ENCODE measurements at regions not wholly inside any gene's neighbourhood (a gene's known extent, or its start where the extent isn't known, plus 50 kb on each side); places are given as distances from the start of the nearest gene placed in this dataset.

GRCh38 chr4:37124800-37125199 lies 119.7 kb upstream of the NWD2 start:
- Histone ChIP-seq H3K36me3 (ENCODE audit: insufficient read depth, low read length) (no peaks in the 10 kb centered on the region), H2AFZ (ENCODE audit: low read length) (no peak overlapping the region), H3K9ac (ENCODE audit: low read length) (no peak overlapping the region)

GRCh38 chr4:37126051-37126450 lies 118.5 kb upstream of the NWD2 start:
- H3K79me2 ChIP-seq (ENCODE audit: insufficient read depth, low read length) = no peaks in the 10 kb centered on the region
- no peak overlapping the region for H3K4me2 ChIP-seq (ENCODE audit: low read length)
- H3K27ac ChIP-seq (ENCODE audit: low read depth, low read length, poor library complexity, severe bottlenecking) = no peak overlapping the region
- no peaks in the 10 kb centered on the region for H3F3A ChIP-seq (ENCODE audit: insufficient read depth, low read length)
- H2AFZ ChIP-seq (ENCODE audit: low read length) = no peak overlapping the region
- H3K36me3 ChIP-seq (ENCODE audit: insufficient read depth, low read length) = no peaks in the 10 kb centered on the region
- no peak overlapping the region for H3K4me3 ChIP-seq (ENCODE audit: low read depth, low read length, poor library complexity, severe bottlenecking)
- H3K9me2 ChIP-seq (ENCODE audit: low read depth, low read length) = no peaks in the 10 kb centered on the region
- H3K9me3 ChIP-seq (ENCODE audit: low read length) = no peaks in the 10 kb centered on the region
- no peaks in the 10 kb centered on the region for H4K20me1 ChIP-seq (ENCODE audit: insufficient read depth, low read length)
- no peaks in the 10 kb centered on the region for H3K27me3 ChIP-seq (ENCODE audit: insufficient read depth, low read length)
- H3K9ac ChIP-seq (ENCODE audit: low read length) = no peak overlapping the region
- no peaks in the 10 kb centered on the region for H3K4me1 ChIP-seq (ENCODE audit: insufficient read depth, low read length, severe bottlenecking)
- TF ChIP-seq CTCF (IDR thresholded peaks at IDR 0.05; ENCODE audit: low read length) (no peak), EZH2 (IDR thresholded peaks at IDR 0.05; ENCODE audit: borderline replicate concordance, low read length) (no peak)

More at GRCh38 chr4:37124800-37125199, 119.7 kb upstream of the NWD2 start:
- Histone ChIP-seq H3K79me2 (ENCODE audit: insufficient read depth, low read length) (no peaks in the 10 kb centered on the region), H3K9me2 (ENCODE audit: low read depth, low read length) (no peaks in the 10 kb centered on the region), H3F3A (ENCODE audit: insufficient read depth, low read length) (no peaks in the 10 kb centered on the region), H3K4me2 (ENCODE audit: low read length) (no peak overlapping the region), H3K27ac (ENCODE audit: low read depth, low read length, poor library complexity, severe bottlenecking) (no peak overlapping the region), H3K9me3 (ENCODE audit: low read length) (no peaks in the 10 kb centered on the region), H3K27me3 (ENCODE audit: insufficient read depth, low read length) (no peaks in the 10 kb centered on the region), H4K20me1 (ENCODE audit: insufficient read depth, low read length) (no peaks in the 10 kb centered on the region), H3K4me3 (ENCODE audit: low read depth, low read length, poor library complexity, severe bottlenecking) (no peak overlapping the region), H3K4me1 (ENCODE audit: insufficient read depth, low read length, severe bottlenecking) (no peaks in the 10 kb centered on the region)
- no peak for TF ChIP-seq CTCF (IDR thresholded peaks at IDR 0.05; ENCODE audit: low read length)
- no peak for TF ChIP-seq EZH2 (IDR thresholded peaks at IDR 0.05; ENCODE audit: borderline replicate concordance, low read length)

DNA sequence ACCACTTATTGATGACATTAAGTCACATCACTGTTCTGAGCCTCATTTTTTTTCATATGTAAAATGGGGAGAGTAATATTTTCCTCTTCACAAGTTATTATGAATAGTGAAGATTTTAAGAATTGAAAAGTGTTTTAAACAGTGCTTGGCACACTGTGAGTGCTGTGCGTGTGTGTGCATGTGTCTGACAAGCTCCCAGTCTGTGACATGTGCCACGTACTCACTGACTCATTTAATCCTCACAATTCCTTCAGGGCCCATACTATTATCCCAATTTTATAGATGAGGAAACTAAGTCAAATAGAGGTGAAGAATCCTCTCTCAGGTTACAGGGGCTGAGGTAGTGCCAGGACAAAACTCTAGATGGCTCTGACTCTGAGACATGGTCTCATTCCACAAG lies 114.1 kb upstream of the NWD2 start:
- Histone ChIP-seq H3K4me3 (ENCODE audit: low read depth, low read length, poor library complexity, severe bottlenecking) (no peak overlapping the region), H3K9ac (ENCODE audit: low read length) (no peak overlapping the region), H3K79me2 (ENCODE audit: insufficient read depth, low read length) (no peaks in the 10 kb centered on the region), H3K4me2 (ENCODE audit: low read length) (no peak overlapping the region), H3K9me2 (ENCODE audit: low read depth, low read length) (no peaks in the 10 kb centered on the region), H3K9me3 (ENCODE audit: low read length) (no peaks in the 10 kb centered on the region), H3K27me3 (ENCODE audit: insufficient read depth, low read length) (no peaks in the 10 kb centered on the region), H3K36me3 (ENCODE audit: insufficient read depth, low read length) (no peaks in the 10 kb centered on the region), H3K27ac (ENCODE audit: low read depth, low read length, poor library complexity, severe bottlenecking) (no peak overlapping the region), H3K4me1 (ENCODE audit: insufficient read depth, low read length, severe bottlenecking) (no peaks in the 10 kb centered on the region), H4K20me1 (ENCODE audit: insufficient read depth, low read length) (no peaks in the 10 kb centered on the region), H2AFZ (ENCODE audit: low read length) (no peak overlapping the region), H3F3A (ENCODE audit: insufficient read depth, low read length) (no peaks in the 10 kb centered on the region)
- TF ChIP-seq CTCF (IDR thresholded peaks at IDR 0.05; ENCODE audit: low read length) (no peak), EZH2 (IDR thresholded peaks at IDR 0.05; ENCODE audit: borderline replicate concordance, low read length) (no peak)

All from OCI-LY1 (cell line).